Astrocyte (in vitro differentiated cells and primary cell): ENCODE measurements at regions not wholly inside any gene's neighbourhood (a gene's known extent, or its start where the extent isn't known, plus 50 kb on each side); places are given as distances from the start of the nearest gene placed in this dataset.

Experiments
- EZH2 ChIP-seq: IDR thresholded peaks from 2 replicates; pipeline ENCODE4 v1.6.1; 2012; ENCODE audit warnings: mild to moderate bottlenecking, low read length, inconsistent platforms; ENCODE audit not compliant: insufficient read depth
- TF ChIP-seq, protein P1 (sequence below): IDR thresholded peaks from 2 replicates; pipeline ENCODE4 v1.5.1; 2011; ENCODE audit warnings: low read depth, mild to moderate bottlenecking, inconsistent platforms, low read length, moderate library complexity; ENCODE audit not compliant: insufficient read depth

DNA sequence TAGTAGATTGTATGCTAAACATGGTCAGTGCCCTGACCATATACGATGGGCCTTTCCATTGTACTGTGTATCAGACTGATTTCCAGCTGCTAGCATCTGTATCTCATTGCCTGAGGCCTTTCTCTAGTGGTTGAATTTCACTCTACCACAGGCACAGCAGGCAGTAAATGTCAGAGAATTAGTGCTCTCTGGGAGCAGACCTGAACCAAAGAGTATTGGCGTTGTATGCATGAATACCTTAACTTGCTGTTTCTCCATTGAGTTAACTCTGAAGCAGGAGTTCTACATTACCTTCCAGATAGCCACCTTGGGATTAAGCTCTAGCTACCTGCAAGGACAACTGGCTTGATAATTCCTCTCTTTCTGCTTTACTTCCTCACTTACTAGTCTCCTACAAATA, 439.2 kb upstream of the EPHA3 start:
- TF ChIP-seq, protein P1, sequence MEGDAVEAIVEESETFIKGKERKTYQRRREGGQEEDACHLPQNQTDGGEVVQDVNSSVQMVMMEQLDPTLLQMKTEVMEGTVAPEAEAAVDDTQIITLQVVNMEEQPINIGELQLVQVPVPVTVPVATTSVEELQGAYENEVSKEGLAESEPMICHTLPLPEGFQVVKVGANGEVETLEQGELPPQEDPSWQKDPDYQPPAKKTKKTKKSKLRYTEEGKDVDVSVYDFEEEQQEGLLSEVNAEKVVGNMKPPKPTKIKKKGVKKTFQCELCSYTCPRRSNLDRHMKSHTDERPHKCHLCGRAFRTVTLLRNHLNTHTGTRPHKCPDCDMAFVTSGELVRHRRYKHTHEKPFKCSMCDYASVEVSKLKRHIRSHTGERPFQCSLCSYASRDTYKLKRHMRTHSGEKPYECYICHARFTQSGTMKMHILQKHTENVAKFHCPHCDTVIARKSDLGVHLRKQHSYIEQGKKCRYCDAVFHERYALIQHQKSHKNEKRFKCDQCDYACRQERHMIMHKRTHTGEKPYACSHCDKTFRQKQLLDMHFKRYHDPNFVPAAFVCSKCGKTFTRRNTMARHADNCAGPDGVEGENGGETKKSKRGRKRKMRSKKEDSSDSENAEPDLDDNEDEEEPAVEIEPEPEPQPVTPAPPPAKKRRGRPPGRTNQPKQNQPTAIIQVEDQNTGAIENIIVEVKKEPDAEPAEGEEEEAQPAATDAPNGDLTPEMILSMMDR = no peak
- no peak for TF ChIP-seq EZH2
